Endothelial cell of umbilical vein (primary cell): ENCODE measurements at regions not wholly inside any gene's neighbourhood (a gene's known extent, or its start where the extent isn't known, plus 50 kb on each side); places are given as distances from the start of the nearest gene placed in this dataset.

Experiments used
- BruUV-seq: library from RNA; stranded (reverse); fragments of 400-500 nt; replicated peaks from 2 replicates; lab custom pipeline; 2021; lab: Mats Ljungman, UMichigan
- CTCF ChIA-PET: fragments of 300-600, 350-600 bp; sonication (Branson Sonifier 250); formaldehyde crosslinking; loops from one replicate; lab custom pipeline; 2021; ENCODE audit warnings: antibody characterized with exemption, inconsistent platforms; lab: Charles Lee
- POLR2A ChIA-PET: fragments of 300-600, 350-600 bp; sonication (Branson Sonifier 250); formaldehyde crosslinking; loops from one replicate; lab custom pipeline; 2021; ENCODE audit warnings: antibody characterized with exemption, inconsistent platforms; lab: Charles Lee
- DNase-seq: peaks from one replicate; pipeline ENCODE4 v3.0.0-alpha.2; 2011; ENCODE audit warnings: low read depth, low spot score
- FAIRE-seq: peaks from 2 replicates; lab custom pipeline; 2011; peaks lifted over from hg19 to GRCh38; lab: Jason Lieb, UNC
- H2AFZ ChIP-seq: 2 replicates; pipeline ENCODE4 v1.6.0; 2012; ENCODE audit warnings: low read depth, low read length, control low read depth, inconsistent platforms
- H3K27ac ChIP-seq: 2 replicates; pipeline ENCODE4 v1.5.1; 2011; ENCODE audit warnings: low read depth, mild to moderate bottlenecking, control low read depth, low read length, moderate library complexity; ENCODE audit not compliant: insufficient read depth
- H3K27me3 ChIP-seq, 2 experiments: 2 replicates each; pipeline versions ENCODE4 v1.6.0 to v1.6.1; 2011; ENCODE audit warnings: low read length in 2 of 2, mixed read lengths in 1 of 2; ENCODE audit not compliant: control insufficient read depth in 2 of 2, insufficient read depth in 2 of 2
- H3K36me3 ChIP-seq, 2 experiments: 2 replicates in 1 of 2; 3 replicates in 1 of 2; pipeline ENCODE4 v1.5.1; 2011; ENCODE audit warnings: low read length in 2 of 2, mild to moderate bottlenecking in 1 of 2, moderate library complexity in 1 of 2; ENCODE audit not compliant: control insufficient read depth in 2 of 2, insufficient read depth in 2 of 2; ENCODE audit errors: extremely low read depth in 1 of 2
- H3K4me1 ChIP-seq: 3 replicates; pipeline ENCODE4 v1.5.1; 2011; ENCODE audit warnings: mild to moderate bottlenecking, low read length; ENCODE audit not compliant: control insufficient read depth, insufficient read depth; ENCODE audit errors: extremely low read depth
- H3K4me2 ChIP-seq: 2 replicates; pipeline ENCODE4 v1.6.1; 2011; ENCODE audit warnings: low read length, control low read depth, mixed read lengths; ENCODE audit not compliant: insufficient read depth
- H3K4me3 ChIP-seq, 3 experiments: fragments of 200-600 bp in 1 of 3; sonication (generic), shearing (Covaris generic) in 1 of 3; replicated peaks in 1 of 3; 2 replicates each; pipeline ENCODE4 v1.5.1; 2011 to 2016; ENCODE audit warnings: control low read depth in 3 of 3, low read length in 3 of 3, mild to moderate bottlenecking in 2 of 3, inconsistent platforms in 1 of 3, low read depth in 1 of 3, moderate library complexity in 1 of 3; ENCODE audit not compliant: insufficient read depth in 1 of 3
- H3K79me2 ChIP-seq: 2 replicates; pipeline ENCODE4 v1.6.0; 2012; ENCODE audit warnings: low read length, inconsistent platforms; ENCODE audit not compliant: control insufficient read depth, insufficient read depth
- H3K9ac ChIP-seq: replicated peaks from 2 replicates; pipeline ENCODE3; 2011; ENCODE audit warnings: low read length, control low read depth; ENCODE audit not compliant: insufficient read depth; ENCODE audit errors: extremely low read depth
- H3K9me1 ChIP-seq: replicated peaks from 3 replicates; pipeline ENCODE4 v1.6.0; 2011; ENCODE audit warnings: mild to moderate bottlenecking, low read length; ENCODE audit not compliant: control insufficient read depth, insufficient read depth; ENCODE audit errors: extremely low read depth
- H3K9me3 ChIP-seq: replicated peaks from 2 replicates; pipeline ENCODE4 v1.5.1; 2012; ENCODE audit warnings: low read length, inconsistent platforms; ENCODE audit not compliant: control insufficient read depth, insufficient read depth
- H4K20me1 ChIP-seq: replicated peaks from 2 replicates; pipeline ENCODE3; 2011; ENCODE audit warnings: mild to moderate bottlenecking, low read length; ENCODE audit not compliant: control insufficient read depth, insufficient read depth; ENCODE audit errors: extremely low read depth
- EZH2 ChIP-seq: IDR thresholded peaks from 2 replicates; pipeline ENCODE4 v1.6.1; 2012; ENCODE audit warnings: borderline replicate concordance, low read depth, mild to moderate bottlenecking, moderate library complexity, low read length, inconsistent platforms; ENCODE audit not compliant: severe bottlenecking
- FOS ChIP-seq: IDR thresholded peaks from 2 replicates; pipeline ENCODE4 v1.6.1; 2011; ENCODE audit warnings: mild to moderate bottlenecking, low read length, moderate library complexity, borderline replicate concordance; ENCODE audit not compliant: insufficient read depth
- GATA2 ChIP-seq: IDR thresholded peaks from 2 replicates; pipeline ENCODE4 v1.7.0; 2011; ENCODE audit warnings: low read depth, mild to moderate bottlenecking, moderate library complexity, mixed read lengths, low read length; ENCODE audit not compliant: insufficient read length, insufficient read depth
- JUN ChIP-seq: IDR thresholded peaks from 2 replicates; pipeline ENCODE4 v1.6.1; 2011; ENCODE audit warnings: borderline replicate concordance, low read depth; ENCODE audit not compliant: insufficient read length, insufficient read depth
- MYC ChIP-seq: IDR thresholded peaks from one replicate; pipeline ENCODE4 v1.6.1; 2011; ENCODE audit warnings: mild to moderate bottlenecking, low read depth, low read length
- POLR2A ChIP-seq: IDR thresholded peaks from 2 replicates; pipeline ENCODE4 v1.6.1; 2012; ENCODE audit warnings: low read depth, mild to moderate bottlenecking, control low read depth, low read length
- POLR2AphosphoS5 ChIP-seq: IDR thresholded peaks from 2 replicates; pipeline ENCODE4 v1.6.1; 2012; ENCODE audit warnings: low read depth, mild to moderate bottlenecking, control low read depth, low read length, moderate library complexity; ENCODE audit not compliant: insufficient read depth
- dilution Hi-C: fragments of 300-500 bp; cut with MboI; formaldehyde crosslinking; loops from one replicate; pipeline ENCODE4 v1.15.0; 2019; ENCODE audit warnings: low sequenced_read_pairs; ENCODE audit not compliant: extremely low pct_ligation_motif_present
- intact Hi-C: fragments of 100-400 bp; cut with micrococcal nuclease; formaldehyde crosslinking; loops from one replicate; pipeline ENCODE4 v1.10.0; 2022
- TF ChIP-seq, protein P1 (sequence below), 2 donors: IDR thresholded peaks; 1 replicate in 1 of 2; 2 replicates in 1 of 2; pipeline ENCODE4 v1.5.1; 2011; ENCODE audit warnings: low read length in 2 of 2, mild to moderate bottlenecking in 2 of 2, moderate library complexity in 2 of 2, control low read depth in 1 of 2, inconsistent platforms in 1 of 2, low read depth in 1 of 2; ENCODE audit not compliant: insufficient read depth in 1 of 2; ENCODE audit errors: extremely low read depth in 1 of 2
- TF ChIP-seq, protein P2 (sequence below): IDR thresholded peaks from 2 replicates; pipeline ENCODE4 v1.6.1; 2011; ENCODE audit not compliant: insufficient read depth, insufficient read length

DNA sequence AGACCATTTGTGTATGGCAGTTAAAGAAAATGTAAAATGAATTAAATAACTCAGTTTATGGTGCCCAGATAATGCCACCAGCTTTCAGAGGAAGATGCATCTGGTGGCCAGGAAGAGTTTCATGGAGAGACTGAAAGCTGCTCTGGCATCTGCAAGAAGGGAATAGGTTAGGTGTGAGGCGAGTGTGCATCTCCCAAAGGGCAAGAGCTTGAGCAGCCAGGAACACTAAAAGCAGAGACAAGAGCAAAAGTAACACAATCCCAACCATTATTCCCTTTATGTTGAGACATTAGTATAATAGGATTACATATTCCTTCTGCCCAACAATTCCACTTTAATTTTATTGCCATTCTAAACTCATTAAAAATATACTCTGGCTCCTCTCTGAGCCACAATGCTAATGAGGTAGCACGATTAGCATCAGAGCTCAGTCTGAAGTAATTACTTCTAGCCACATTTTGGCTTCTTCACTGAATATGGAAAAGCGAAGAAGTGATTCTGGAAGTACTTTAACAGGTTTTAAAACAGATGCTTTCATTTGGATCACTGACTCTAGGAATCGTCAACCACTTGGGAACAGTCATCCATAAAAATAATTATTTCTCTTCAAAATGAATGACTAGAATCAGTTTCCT is 309.4 kb upstream of the TMTC1 start:
- Histone ChIP-seq H3K27me3 (no peaks in the 10 kb centered on the region), H4K20me1 (no peaks in the 10 kb centered on the region), H3K27ac (no peak overlapping the region), H3K36me3 (no peaks in the 10 kb centered on the region), H3K4me2 (no peak overlapping the region), H3K79me2 (no peaks in the 10 kb centered on the region), H3K4me1 (no peaks in the 10 kb centered on the region), H2AFZ (no peak overlapping the region), H3K9me1 (no peaks in the 10 kb centered on the region), H3K9ac (no peak overlapping the region), H3K4me3 (no peak overlapping the region), H3K9me3 (no peaks in the 10 kb centered on the region)
- ChIA-PET POLR2A (no interaction called here), CTCF (interaction anchor here (1.3 kb wide), 1 partner anchor 13 kb away, joined by 3 read pairs; no protein-coding TSS in a partner anchor)
- intact Hi-C loops (no loop called here), dilution Hi-C loops (no loop called here)
- no peak for DNase-seq
- TF ChIP-seq POLR2AphosphoS5: no peak
- TF ChIP-seq, protein P1, sequence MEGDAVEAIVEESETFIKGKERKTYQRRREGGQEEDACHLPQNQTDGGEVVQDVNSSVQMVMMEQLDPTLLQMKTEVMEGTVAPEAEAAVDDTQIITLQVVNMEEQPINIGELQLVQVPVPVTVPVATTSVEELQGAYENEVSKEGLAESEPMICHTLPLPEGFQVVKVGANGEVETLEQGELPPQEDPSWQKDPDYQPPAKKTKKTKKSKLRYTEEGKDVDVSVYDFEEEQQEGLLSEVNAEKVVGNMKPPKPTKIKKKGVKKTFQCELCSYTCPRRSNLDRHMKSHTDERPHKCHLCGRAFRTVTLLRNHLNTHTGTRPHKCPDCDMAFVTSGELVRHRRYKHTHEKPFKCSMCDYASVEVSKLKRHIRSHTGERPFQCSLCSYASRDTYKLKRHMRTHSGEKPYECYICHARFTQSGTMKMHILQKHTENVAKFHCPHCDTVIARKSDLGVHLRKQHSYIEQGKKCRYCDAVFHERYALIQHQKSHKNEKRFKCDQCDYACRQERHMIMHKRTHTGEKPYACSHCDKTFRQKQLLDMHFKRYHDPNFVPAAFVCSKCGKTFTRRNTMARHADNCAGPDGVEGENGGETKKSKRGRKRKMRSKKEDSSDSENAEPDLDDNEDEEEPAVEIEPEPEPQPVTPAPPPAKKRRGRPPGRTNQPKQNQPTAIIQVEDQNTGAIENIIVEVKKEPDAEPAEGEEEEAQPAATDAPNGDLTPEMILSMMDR (IDR thresholded peaks at IDR 0.05; ENCODE audit: extremely low read depth in 1 of 2, insufficient read depth in 1 of 2, low read depth in 1 of 2, low read length in 2 of 2): no peak
- no peak for TF ChIP-seq EZH2
- FAIRE-seq: no peak
- no TSS peak for BruUV-seq

DNA sequence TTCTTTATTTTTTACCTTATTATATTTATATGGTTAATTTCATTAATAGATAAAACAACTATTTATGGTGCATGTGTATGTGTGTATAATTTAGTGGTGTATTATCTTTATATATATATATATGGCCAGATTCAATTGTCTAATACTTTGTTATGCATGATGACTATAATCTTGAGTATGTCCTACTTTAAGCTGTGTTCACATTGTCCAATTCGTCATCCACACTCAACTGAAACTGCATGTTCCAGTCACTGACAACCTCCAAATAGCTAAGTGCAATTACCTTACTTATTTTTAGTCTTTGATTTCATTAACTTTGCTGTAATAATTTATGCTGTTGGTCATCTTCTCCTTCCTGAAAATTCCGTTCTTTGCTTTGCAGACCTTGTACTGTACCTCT is 306.5 kb upstream of the TMTC1 start:
- H3K27me3 ChIP-seq: no peaks in the 10 kb centered on the region
- H3K9ac ChIP-seq: no peak overlapping the region
- H4K20me1 ChIP-seq: no peaks in the 10 kb centered on the region
- DNase-seq (no peak), FAIRE-seq (no peak)
- no peak overlapping the region for H3K4me2 ChIP-seq
- ChIA-PET POLR2A (no interaction called here), CTCF (no interaction called here)
- no peak for TF ChIP-seq MYC
- no peak for TF ChIP-seq EZH2
- no peak for TF ChIP-seq POLR2AphosphoS5
- TF ChIP-seq, protein P1 (IDR thresholded peaks at IDR 0.05; ENCODE audit: extremely low read depth in 1 of 2, insufficient read depth in 1 of 2, low read depth in 1 of 2, low read length in 2 of 2): no peak
- TF ChIP-seq FOS: no peak
- TF ChIP-seq GATA2: no peak
- no peak for TF ChIP-seq JUN
- TF ChIP-seq, protein P2, sequence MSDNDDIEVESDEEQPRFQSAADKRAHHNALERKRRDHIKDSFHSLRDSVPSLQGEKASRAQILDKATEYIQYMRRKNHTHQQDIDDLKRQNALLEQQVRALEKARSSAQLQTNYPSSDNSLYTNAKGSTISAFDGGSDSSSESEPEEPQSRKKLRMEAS: no peak
- TF ChIP-seq POLR2A: no peak
- dilution Hi-C loops (no loop called here), intact Hi-C loops (no loop called here)
- H3K27ac ChIP-seq: no peak overlapping the region
- no peaks in the 10 kb centered on the region for H3K9me3 ChIP-seq
- H3K9me1 ChIP-seq: no peaks in the 10 kb centered on the region
- no peaks in the 10 kb centered on the region for H3K79me2 ChIP-seq
- H3K36me3 ChIP-seq: no peaks in the 10 kb centered on the region
- no peak overlapping the region for H3K4me3 ChIP-seq
- H2AFZ ChIP-seq: no peak overlapping the region
- BruUV-seq: no TSS peak
- no peaks in the 10 kb centered on the region for H3K4me1 ChIP-seq
